GM20431 (cell line): ENCODE measurements at regions not wholly inside any gene's neighbourhood (a gene's known extent, or its start where the extent isn't known, plus 50 kb on each side); places are given as distances from the start of the nearest gene placed in this dataset.

Experiments used
- in situ Hi-C: fragments of 300-500 bp; cut with MseI, MboI; formaldehyde crosslinking; loops from one replicate; pipeline ENCODE4 v1.15.0; 2020; ENCODE audit warnings: low sequenced_read_pairs; ENCODE audit not compliant: unreplicated experiment

DNA sequence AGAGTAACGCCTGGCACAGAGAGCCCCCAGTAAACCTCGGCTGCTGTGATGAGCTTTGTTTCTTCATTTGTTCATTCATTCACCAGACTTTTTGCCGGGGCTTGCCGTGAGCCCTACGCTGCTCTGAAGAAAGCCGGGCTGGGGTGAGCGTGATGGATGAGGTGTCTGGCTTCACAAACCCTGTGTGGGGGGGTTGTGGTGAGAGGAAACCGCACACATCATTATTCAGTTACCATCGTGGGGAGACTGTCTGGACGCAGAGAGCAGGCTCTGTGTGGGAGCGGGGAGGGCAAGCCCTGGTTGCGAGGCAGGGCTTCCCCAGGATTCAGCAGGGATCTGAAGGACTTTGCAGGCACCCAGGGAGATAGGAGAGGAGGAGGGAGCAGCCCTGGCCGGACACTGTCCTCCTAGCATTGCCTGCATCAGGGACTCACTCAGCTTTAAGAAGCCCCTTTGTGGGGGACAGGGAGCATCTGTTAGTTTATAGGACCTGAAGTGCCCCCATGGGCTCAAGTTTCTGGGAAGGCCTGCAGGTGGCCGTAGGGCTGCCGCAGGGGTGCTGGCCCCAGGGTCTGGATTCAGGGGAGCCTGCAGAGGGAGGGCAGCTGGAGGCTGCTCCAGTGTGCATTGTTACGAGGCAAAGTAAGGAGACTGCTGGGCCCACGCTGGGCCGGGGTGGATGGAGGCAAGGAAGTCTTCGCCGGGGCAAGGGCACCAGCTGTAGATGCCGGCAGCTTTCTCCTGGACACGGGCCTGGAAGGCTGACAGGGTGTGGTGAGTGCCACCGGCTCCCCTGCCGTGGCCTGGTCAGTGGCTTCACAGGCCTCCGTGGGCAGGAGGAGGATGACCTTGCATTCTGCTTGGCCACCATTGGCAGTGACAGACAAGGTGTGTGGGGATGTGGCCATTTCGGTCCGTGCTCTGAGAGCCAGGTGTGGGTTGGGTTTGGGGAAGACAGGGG is 334.5 kb downstream of the SEC14L1 start:
- in situ Hi-C loops: no loop called here

DNA sequence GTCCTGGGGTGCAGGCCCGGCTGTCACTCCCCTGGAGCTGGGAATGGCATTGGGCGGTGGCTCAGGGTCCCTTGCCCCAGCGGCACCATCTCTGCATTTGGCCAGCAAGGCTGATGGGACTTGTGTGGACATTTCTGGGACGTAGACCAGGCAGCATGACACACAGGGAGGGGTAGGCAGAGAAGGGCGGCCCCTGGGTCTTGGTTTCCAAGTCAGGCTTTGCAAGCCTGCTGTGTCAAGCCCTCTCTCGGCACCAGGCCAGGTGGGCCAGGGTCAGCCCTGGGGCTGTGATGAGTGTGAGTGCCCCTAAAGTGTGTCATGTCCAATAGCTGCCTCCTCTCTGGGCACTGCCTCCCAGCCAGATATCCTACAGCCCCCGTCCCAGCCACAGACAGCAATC is 335.2 kb downstream of the SEC14L1 start:
- in situ Hi-C loops: no loop called here

DNA sequence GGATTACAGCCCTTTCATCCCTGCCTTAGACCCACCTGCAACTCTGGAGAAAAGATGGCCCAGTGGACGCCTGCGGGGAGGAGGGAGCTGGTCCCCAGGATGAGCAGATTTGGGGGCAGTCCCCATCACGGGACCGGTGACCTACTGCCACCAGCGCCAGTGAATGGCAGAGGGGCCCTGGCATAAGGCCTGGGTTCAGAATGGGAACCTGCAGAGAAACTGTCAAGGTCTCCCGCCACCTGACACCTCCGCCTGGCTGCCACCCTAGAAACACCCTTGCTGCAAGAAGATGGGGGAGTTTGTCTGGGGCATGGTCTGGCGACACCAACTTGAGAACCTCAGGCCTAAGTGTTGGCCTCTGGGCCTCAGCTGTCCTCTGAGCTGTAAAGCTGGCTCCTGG is 335.7 kb downstream of the SEC14L1 start:
- in situ Hi-C loops: no loop called here

DNA sequence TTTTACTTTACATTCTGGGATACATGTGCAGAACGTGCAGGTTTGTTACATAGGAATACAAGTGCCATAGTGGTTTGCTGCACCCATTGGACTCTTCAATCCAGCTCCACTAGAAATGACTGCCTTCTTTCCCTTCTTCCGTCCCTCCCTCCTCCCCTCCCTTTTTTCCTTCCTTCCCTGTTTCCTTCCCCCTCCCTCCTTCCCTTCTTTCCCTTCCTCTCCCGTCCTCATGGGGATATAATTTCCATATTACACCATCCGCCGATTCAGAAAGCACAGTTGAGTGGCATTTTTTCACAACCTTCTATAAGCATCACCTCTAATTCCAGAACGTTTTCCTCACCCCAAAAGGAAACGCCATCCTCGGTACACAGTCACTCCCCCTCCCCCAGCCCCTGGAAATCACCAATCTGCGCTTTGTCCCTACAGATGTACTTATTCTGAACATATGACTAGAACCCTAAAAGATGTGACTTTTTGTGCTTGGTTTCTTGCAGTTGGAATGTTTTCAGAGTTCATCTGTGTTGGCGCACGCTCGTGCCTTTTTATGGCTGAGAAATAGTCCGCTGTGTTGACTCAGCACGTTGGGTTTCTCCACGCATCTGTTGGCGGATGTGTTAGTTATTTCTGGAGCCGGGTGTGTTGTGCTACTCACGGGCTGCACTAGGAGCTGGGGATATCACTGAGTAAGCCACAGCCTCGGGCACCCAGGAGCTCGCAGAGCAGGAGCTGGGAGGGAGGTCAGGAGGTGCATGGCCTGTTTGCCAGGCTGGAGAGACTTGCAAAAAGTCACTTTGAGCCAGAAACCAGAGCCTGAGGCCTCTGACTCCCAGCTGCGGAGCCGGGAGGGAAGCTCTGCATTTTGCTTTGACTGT is 336.4 kb downstream of the SEC14L1 start:
- in situ Hi-C loops: no loop called here

DNA sequence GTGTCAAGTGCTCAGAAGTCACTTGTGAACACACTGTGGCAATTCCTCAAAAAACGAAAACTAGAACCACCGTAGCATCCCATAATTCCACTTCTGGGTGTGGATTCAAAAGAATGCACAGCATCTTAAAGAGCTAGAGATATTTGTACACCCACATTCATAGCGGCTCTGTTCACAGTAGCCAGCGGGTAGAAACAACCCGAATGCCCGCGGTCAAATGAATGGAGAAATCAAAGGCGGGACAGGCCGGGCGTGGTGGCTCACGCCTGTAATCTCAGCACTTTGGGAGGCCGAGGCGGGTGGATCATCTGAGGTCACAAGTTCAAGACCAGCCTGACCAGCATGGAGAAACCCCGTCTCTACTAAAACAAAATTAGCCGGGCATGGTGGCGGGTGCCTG is 337.5 kb downstream of the SEC14L1 start:
- in situ Hi-C loops: no loop called here

DNA sequence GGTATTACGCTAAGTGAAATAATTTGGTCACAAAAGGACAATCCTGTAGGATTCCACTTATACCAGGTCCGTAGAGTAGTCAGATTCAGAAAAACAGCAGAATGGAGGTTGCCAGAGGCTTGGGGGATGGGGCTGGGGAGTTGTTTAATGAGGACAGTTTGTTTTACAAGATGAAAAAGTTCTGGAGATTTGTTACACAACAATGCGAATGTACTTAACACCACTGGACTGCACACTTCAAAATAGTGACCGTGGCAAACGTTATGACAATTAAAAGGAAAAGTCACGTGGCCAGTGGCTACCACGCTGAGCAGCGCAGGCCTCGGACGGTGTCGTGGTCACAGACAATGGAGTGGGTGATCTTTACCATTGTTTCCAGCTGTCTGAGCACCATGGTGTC is 338.1 kb downstream of the SEC14L1 start:
- in situ Hi-C loops: no loop called here

DNA sequence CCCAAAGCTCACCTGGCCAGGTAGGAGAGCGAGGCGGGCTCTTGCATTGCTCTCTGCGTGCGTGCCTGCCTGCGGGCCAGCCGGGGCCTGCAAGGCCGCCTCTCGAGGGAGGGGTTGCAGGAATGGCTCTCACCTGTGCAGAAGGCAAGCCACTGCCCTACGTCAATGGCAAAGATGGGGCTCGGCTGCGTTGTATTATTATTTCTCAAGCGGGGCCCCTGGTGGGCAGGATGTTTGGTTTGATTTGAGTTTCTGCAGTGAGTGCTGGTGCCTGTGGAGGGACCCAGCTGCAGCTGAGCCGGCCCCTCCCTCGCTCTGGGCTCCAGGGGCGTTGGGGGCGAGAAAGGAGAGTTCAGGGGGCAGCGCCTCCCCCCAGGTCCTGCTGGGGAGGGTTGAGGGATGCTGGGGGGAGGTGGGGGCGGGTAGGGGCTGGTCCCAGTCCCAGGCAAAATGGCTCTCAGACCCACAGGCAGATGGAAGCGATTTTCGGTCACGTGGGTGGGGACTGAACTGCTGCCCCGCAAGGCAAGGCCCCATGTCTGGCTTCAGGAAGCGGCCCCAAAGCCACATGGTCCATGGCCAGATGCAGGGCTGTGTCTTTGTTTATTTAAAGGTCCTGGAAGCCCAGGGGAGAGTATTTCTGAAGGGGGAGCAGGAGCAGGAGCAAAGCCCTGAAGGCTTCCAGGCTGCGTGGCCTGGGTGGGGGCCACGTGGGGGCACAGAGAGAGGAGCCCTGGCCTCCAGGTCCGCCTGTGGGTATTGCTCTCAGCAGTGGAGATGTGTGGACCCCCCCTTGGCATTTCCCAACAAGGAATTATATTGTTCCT is 338.8 kb downstream of the SEC14L1 start:
- in situ Hi-C loops: no loop called here

DNA sequence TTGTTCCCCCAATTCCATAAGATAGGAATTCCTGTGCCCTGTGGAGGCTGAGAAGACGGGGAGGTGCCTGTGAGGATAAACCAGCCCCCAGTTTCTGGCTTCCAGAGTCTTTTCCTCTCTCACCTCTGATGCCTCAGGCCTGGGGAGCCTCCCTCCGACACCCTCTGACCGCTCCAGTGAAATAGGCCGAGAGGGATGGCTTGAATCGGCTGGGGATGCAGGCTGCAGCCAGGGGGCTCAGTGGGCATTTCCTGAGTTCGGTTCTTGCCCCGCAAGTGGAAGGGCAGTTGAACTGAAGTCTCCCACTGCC is 339.4 kb downstream of the SEC14L1 start:
- in situ Hi-C loops: no loop called here

DNA sequence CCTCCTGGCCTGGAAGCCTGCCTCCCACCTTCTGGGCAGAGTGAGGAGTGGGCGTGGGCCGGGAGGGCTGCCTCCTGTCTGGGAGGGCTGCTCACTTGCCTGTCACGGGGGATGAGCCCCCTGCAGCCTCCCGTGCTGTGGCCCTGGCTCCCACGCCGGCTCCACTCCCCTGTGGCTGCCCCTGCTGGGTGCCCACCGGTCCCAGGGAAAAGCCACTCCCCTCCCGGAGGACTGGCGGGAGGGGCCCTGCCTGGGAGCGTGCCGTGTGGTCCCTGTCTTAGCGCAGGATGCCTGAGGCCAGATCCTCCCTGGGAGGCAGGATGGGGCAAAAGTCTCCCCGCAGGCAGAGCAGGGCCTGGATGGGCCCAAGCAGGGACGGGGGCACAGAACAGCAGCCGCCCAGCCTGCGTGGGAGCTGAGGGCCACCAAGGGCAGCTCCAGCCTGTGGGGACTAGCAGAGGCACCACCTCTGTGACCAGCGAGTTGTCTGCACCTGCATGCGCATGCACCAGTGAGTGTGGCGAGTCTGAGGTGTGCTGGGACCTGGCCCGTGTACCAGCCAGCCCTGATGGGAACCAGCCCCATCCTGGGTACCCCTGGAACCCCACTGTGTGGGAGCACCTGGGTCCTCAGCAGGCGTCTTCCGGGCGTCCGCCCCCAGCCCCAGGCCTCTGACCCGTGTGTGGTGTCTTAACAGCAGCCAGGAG is 339.9 kb downstream of the SEC14L1 start:
- in situ Hi-C loops: no loop called here

DNA sequence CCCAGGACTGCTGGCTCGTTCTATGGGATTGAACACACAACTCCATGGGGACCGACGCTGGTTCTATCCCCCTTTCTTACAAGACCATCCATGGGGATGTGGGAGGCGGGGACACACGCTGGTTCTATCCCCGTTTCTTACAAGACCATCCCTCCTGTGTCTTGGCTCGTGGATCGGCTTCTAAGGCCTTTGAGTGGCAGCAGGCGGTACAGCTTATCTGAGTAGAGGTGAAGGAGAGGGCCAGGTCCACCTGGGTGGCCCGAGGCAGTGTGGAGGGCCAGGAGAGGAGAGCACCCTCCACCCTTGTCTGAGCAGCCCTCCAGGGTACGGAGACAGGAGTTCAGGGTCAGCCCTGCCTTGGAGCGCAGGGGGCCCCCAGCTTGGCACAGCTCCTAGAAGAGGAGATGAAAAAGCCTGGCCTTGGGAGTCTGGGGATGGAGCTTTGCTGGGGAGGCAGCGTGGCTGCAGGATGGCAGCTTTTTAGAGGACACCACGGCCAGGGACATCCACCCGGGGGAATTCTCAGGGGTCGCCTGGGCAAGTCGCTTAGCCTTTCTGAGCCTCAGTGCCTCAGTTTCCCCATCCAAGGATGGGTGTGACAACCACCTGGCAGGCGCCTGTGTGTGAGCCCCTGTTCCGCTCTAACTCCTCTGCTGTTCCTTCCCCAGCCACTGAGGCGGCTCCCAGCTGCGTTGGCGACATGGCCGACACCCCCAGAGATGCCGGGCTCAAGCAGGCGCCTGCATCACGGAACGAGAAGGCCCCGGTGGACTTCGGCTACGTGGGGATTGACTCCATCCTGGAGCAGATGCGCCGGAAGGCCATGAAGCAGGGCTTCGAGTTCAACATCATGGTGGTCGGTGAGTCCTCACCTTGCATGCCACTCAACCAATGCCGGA is 341.0 kb downstream of the SEC14L1 start:
- in situ Hi-C loops: no loop called here

DNA sequence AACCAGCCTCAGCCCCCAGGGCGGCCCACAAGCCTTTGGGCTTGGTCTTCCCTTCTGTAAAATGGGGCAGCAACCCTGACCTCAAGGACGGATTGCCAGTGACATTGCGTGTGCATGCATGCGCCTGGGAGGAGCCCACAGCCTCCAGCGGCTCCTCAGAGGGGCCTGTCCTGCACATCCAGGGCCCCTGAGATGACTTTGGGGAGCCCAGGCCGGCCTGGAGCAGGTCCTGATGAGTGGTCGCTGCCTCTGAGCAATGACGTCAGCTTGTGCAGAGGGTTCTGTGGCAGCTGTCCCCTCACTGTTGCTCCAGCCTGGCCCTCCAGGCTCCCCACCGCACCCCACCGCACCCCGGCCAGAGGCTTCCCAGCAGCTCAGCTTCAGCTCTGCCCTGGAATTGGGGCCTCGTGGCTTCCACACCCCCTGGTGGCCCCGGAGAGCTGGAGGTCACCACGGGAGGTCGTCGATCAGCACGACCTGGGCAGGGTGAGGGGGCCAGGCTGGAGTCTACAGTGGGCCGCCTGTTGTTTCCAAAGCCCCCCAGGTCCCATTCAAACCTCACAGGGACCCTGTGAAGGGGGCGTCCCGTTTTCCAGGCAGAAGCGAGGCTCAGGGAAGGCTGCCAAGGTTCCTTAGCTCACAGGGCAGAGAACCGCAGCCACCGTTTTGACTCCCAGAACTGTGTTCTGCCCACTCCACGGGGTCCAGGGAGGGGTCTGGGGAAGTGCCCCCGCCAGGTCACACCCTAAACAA is 341.8 kb downstream of the SEC14L1 start:
- in situ Hi-C loops: no loop called here

DNA sequence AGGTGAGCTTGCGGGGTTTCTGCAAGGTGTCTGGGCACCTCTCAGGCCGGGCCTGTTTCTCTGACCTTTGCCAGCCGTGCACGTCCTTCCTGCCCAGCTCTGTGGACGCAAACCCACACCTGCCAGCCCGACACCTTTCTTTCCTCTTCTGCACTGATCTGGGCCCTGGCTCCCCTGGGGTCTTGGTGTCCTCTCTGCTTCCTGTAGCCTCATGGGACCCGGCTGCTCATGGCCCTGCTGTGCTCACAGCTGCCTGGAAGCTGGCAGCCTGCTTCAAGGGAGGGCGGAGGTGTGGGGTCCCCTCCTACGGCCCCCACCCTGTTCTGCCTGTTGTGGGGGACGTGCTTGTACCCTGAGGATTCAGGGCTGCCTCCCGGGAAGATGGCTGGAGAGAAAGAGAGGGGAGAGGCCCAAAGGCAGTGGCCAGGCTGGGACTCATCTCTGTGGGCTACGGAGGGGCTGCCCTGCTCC is 342.4 kb downstream of the SEC14L1 start:
- in situ Hi-C loops: no loop called here

DNA sequence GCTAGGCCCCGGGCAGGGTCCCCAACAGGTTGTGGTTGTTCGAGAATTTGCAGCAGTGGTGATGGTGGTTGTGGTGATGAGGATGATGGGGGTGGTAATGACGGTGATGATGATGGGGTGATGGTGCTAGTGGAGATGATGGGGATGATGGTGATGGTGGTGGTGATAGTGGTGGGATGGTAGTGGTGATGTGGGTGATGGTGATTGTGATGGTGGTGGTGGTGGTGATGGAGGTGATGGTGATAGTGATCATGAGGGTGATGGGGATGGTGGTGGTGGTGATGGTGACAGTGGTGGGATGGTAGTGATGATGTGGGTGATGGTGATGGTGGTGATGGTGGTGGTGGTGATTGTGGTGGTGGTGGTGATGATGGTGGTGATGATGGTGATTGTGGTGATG is 343.3 kb downstream of the SEC14L1 start:
- in situ Hi-C loops: no loop called here

DNA sequence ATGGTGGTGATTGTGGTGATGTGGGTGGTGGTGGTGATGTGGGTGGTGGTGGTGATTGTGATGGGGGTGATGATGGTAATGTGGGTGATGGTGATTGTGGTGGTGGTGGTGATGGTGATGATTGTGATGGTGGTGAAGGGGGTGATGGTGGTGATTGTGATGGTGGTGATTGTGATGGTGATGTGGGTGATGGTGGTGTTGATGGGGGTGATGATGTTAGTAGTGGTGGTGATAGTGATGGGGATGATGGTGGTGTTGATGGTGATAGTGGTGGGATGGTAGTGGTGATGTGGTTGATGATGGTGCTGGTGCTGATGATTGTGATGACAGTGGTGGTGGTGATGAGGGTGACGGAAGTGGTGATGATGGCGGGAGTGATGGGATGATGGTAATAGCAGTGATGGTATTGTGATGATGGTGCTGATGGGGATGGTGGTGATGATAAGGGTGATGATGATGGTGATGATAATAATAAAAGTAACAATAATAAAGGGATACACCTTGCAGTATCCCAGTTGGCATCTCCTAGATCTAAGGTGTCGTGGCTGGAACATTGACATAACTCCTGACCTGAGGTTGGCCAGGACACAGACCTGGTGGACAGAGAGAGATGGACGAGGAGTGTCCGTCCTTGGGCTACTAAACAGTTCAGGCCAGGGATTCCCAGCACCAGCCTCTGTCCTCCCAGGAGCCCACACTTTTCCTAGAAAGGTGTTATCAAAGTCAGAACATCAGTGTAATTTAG is 344.5 kb downstream of the SEC14L1 start:
- in situ Hi-C loops: no loop called here

DNA sequence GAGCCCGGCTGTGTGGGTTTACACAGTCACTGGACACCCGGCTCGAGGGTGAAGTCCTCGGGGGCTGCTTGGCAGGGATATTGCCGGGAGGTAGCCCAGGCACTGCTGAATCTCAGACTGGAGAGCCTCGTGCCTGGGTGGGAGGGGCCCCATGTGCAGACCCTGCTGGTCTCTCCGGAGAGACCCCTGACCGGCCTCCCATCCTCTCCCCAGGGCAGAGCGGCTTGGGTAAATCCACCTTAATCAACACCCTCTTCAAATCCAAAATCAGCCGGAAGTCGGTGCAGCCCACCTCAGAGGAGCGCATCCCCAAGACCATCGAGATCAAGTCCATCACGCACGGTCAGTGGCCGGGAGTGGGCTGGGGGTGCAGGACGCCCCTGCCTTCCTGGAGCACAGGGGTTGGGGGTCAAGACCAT is 346.5 kb downstream of the SEC14L1 start:
- in situ Hi-C loops: no loop called here

DNA sequence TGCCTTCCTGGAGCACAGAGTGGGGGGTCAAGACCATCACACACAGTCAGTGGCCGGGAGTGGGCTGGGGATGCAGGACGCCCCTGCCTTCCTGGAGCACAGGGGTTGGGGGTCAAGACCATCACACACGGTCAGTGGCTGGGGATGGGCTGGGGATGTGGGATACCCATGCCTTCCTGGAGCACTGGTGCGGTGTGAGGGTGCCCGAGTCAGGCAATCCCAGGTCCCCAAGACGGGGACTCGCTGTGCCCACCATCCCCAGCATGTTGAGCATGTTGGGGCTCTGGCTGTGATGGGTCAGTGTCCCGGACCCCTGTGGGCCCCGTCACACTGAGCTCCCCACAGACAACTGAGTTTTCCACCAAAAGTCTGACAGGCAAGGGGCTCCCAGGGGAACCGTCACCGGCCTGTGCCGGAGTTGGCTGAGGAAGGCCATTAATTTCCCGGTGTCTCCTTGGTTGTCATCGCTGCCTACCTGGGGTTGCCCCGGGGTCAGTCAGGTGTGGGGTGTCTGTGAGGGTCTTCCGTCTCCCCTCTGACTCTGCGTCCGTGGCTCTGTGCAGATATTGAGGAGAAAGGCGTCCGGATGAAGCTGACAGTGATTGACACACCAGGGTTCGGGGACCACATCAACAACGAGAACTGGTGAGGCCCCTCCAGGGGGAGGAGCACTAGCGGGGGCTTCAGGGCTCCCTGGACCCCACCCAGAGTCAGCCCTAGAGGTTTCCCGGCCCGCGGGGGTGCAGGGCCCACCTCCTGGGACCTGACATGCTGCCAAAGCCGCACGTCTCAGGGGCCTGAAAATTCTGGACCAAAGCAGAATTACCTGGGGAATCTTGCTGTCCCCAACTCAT is 347.1 kb downstream of the SEC14L1 start:
- in situ Hi-C loops: no loop called here
